Subcutaneous abdominal adipose tissue (tissue), 5 donors: ENCODE measurements at regions not wholly inside any gene's neighbourhood (a gene's known extent, or its start where the extent isn't known, plus 50 kb on each side); places are given as distances from the start of the nearest gene placed in this dataset.

ENCODE experiments used
- H3K27ac ChIP-seq: one replicate; pipeline ENCODE4 v1.7.0; 2013; ENCODE audit warnings: low read depth, mild to moderate bottlenecking, inconsistent platforms, low read length, moderate library complexity
- H3K27me3 ChIP-seq, 5 donors: one replicate each; pipeline ENCODE4 v1.7.0; 2013; ENCODE audit warnings: low read length in 5 of 5, inconsistent platforms in 1 of 5; ENCODE audit not compliant: control insufficient read depth in 5 of 5, insufficient read depth in 4 of 5
- H3K36me3 ChIP-seq, 5 donors: one replicate each; pipeline ENCODE4 v1.7.0; 2013; ENCODE audit warnings: low read length in 5 of 5; ENCODE audit not compliant: control insufficient read depth in 5 of 5, insufficient read depth in 5 of 5
- H3K4me1 ChIP-seq, 5 donors: one replicate each; pipeline ENCODE4 v1.7.0; 2013; ENCODE audit warnings: low read length in 5 of 5, mild to moderate bottlenecking in 3 of 5, moderate library complexity in 1 of 5; ENCODE audit not compliant: control insufficient read depth in 5 of 5, insufficient read depth in 5 of 5
- H3K4me3 ChIP-seq, 5 donors: one replicate each; pipeline ENCODE4 v1.7.0; 2013; ENCODE audit warnings: low read length in 5 of 5, low read depth in 1 of 5
- H3K9ac ChIP-seq, 5 donors: one replicate each; pipeline ENCODE4 v1.7.0; 2013; ENCODE audit warnings: low read length in 5 of 5, mild to moderate bottlenecking in 4 of 5, moderate library complexity in 3 of 5
- H3K9me3 ChIP-seq, 5 donors: one replicate each; pipeline ENCODE4 v1.7.0; 2013; ENCODE audit warnings: low read length in 5 of 5; ENCODE audit not compliant: control insufficient read depth in 5 of 5
- donor health status: healthy.
- donor health status: healthy.
- donor health status: healthy.
- donor health status: healthy.
- donor health status: healthy.

- Histone ChIP-seq H3K4me3 (no peak overlapping the region), H3K4me1 (peaks cover 2 to 29% (median 19%) of the 10 kb centered on the region in 5 donors), H3K9ac (no peak overlapping the region), H3K27ac (no peak overlapping the region), H3K36me3 (no peaks in the 10 kb centered on the region), H3K27me3 (no peaks in the 10 kb centered on the region), H3K9me3 (no peaks in the 10 kb centered on the region)
Measured at GRCh38 chr3:101936419-101937356, 87.4 kb downstream of the NFKBIZ start.

GRCh38 chr3:101938262-101938847 is 89.0 kb downstream of the NFKBIZ start:
- Histone ChIP-seq H3K36me3 (no peaks in the 10 kb centered on the region), H3K4me1 (peaks cover 2 to 34% (median 25%) of the 10 kb centered on the region in 5 donors)

GRCh38 chr3:101939361-101940049 is 90.2 kb downstream of the NFKBIZ start:
- Histone ChIP-seq H3K4me3 (no peak overlapping the region), H3K9me3 (no peaks in the 10 kb centered on the region), H3K27ac (no peak overlapping the region), H3K27me3 (no peaks in the 10 kb centered on the region), H3K4me1 (peaks cover 2 to 34% (median 25%) of the 10 kb centered on the region in 5 donors), H3K9ac (no peak overlapping the region), H3K36me3 (no peaks in the 10 kb centered on the region)

More at GRCh38 chr3:101938262-101938847, 89.0 kb downstream of the NFKBIZ start:
- H3K4me3 ChIP-seq, result no peak overlapping the region
- H3K27ac ChIP-seq, result no peak overlapping the region
- H3K9me3 ChIP-seq, result no peaks in the 10 kb centered on the region
- no peak overlapping the region for H3K9ac ChIP-seq
- H3K27me3 ChIP-seq, result no peaks in the 10 kb centered on the region

- Histone ChIP-seq H3K4me3 (peak overlapping the region in 3 of 5 donors; percentile 29 to 43 (median 42)), H3K27ac (no peak overlapping the region), H3K36me3 (no peaks in the 10 kb centered on the region), H3K9me3 (no peaks in the 10 kb centered on the region), H3K9ac (peak overlapping the region in 1 of 5 donors; percentile 57), H3K4me1 (peaks cover 2 to 34% (median 25%) of the 10 kb centered on the region in 5 donors), H3K27me3 (no peaks in the 10 kb centered on the region)
Measured at GRCh38 chr3:101940521-101941317, 91.4 kb downstream of the NFKBIZ start.

- Histone ChIP-seq H3K27ac (no peak overlapping the region), H3K36me3 (no peaks in the 10 kb centered on the region), H3K27me3 (no peaks in the 10 kb centered on the region), H3K4me1 (peaks cover 2 to 34% (median 25%) of the 10 kb centered on the region in 5 donors), H3K9me3 (no peaks in the 10 kb centered on the region), H3K4me3 (no peak overlapping the region), H3K9ac (no peak overlapping the region)
Measured at GRCh38 chr3:101941318-101942040, 92.2 kb downstream of the NFKBIZ start.

GRCh38 chr3:101942356-101942755 is 93.0 kb downstream of the NFKBIZ start:
- Histone ChIP-seq H3K27ac (peak overlapping the region; percentile 7), H3K9me3 (no peaks in the 10 kb centered on the region), H3K36me3 (no peaks in the 10 kb centered on the region), H3K4me3 (no peak overlapping the region), H3K9ac (peak overlapping the region in 1 of 5 donors; percentile 6), H3K27me3 (no peaks in the 10 kb centered on the region), H3K4me1 (peaks cover 2 to 34% (median 25%) of the 10 kb centered on the region in 5 donors)

GRCh38 chr3:101943029-101943428 is 93.7 kb downstream of the NFKBIZ start:
- no peaks in the 10 kb centered on the region for H3K36me3 ChIP-seq
- no peaks in the 10 kb centered on the region for H3K9me3 ChIP-seq
- no peak overlapping the region for H3K9ac ChIP-seq
- H3K27ac ChIP-seq, result no peak overlapping the region
- H3K27me3 ChIP-seq, result no peaks in the 10 kb centered on the region
- peaks cover 2 to 34% (median 23%) of the 10 kb centered on the region in 5 donors for H3K4me1 ChIP-seq
- H3K4me3 ChIP-seq, result no peak overlapping the region

- Histone ChIP-seq H3K9me3 (no peaks in the 10 kb centered on the region), H3K27ac (no peak overlapping the region), H3K4me1 (peaks cover 2 to 29% (median 23%) of the 10 kb centered on the region in 5 donors), H3K4me3 (no peak overlapping the region), H3K9ac (no peak overlapping the region), H3K27me3 (no peaks in the 10 kb centered on the region), H3K36me3 (no peaks in the 10 kb centered on the region)
Measured at GRCh38 chr3:101944308-101944707, 95.0 kb downstream of the NFKBIZ start.

GRCh38 chr3:101945980-101946379 is 96.7 kb downstream of the NFKBIZ start:
- H3K4me3 ChIP-seq, result no peak overlapping the region
- peaks cover 0 to 12% (median 11%) of the 10 kb centered on the region in 5 donors for H3K4me1 ChIP-seq
- H3K9me3 ChIP-seq, result no peaks in the 10 kb centered on the region
- H3K9ac ChIP-seq, result no peak overlapping the region
- no peak overlapping the region for H3K27ac ChIP-seq
- no peaks in the 10 kb centered on the region for H3K27me3 ChIP-seq
- H3K36me3 ChIP-seq, result no peaks in the 10 kb centered on the region
